Naive thymus-derived CD8-positive, alpha-beta T cell (primary cell): ENCODE measurements at regions not wholly inside any gene's neighbourhood (a gene's known extent, or its start where the extent isn't known, plus 50 kb on each side); places are given as distances from the start of the nearest gene placed in this dataset.

Source experiments
- ATAC-seq, 2 donors: fragments of 150-1000 bp; cut with Tn5 transposase in 1 of 2; sonication (Bioruptor Pico), chemical (Tn5 transposase) in 1 of 2; 1 replicate in 1 of 2; 2 replicates in 1 of 2; pipeline ENCODE4 v1.10.0; 2021; ENCODE audit warnings: mild to moderate bottlenecking in 2 of 2, moderate library complexity in 2 of 2
- POLR2A ChIA-PET: fragments of 350-600 bp; sonication (Branson Sonifier 250); formaldehyde crosslinking; loops from one replicate; lab custom pipeline; 2021; ENCODE audit warnings: antibody characterized with exemption; lab: Charles Lee
- DNase-seq, 10 donors: peaks; one replicate each; pipeline versions ENCODE4 v3.0.0 to v3.0.0-alpha.2; 2020 to 2022
- H3K27ac Mint-ChIP-seq, 10 donors: one replicate each; pipeline ENCODE4 v1.8.0; 2020 to 2022; ENCODE audit warnings: mild to moderate bottlenecking in 10 of 10, mixed read lengths in 10 of 10, moderate library complexity in 4 of 10, inconsistent platforms in 1 of 10
- H3K27me3 Mint-ChIP-seq, 5 donors: one replicate each; pipeline ENCODE4 v1.8.0; 2021 to 2022; ENCODE audit warnings: mixed read lengths in 5 of 5
- H3K36me3 Mint-ChIP-seq, 3 donors: one replicate each; pipeline ENCODE4 v1.8.0; 2020 to 2022; ENCODE audit warnings: mixed read lengths in 3 of 3, mild to moderate bottlenecking in 2 of 3, inconsistent platforms in 1 of 3
- H3K4me1 Mint-ChIP-seq, 4 donors: one replicate each; pipeline ENCODE4 v1.8.0; 2021 to 2022; ENCODE audit warnings: mixed read lengths in 4 of 4
- H3K4me3 Mint-ChIP-seq, 10 donors: one replicate each; pipeline ENCODE4 v1.8.0; 2020 to 2022; ENCODE audit warnings: mild to moderate bottlenecking in 10 of 10, mixed read lengths in 10 of 10, moderate library complexity in 6 of 10, inconsistent platforms in 1 of 10
- H3K9me3 Mint-ChIP-seq, 9 donors: one replicate each; pipeline ENCODE4 v1.8.0; 2020 to 2022; ENCODE audit warnings: mixed read lengths in 9 of 9, mild to moderate bottlenecking in 3 of 9, inconsistent platforms in 1 of 9, moderate library complexity in 1 of 9

DNA sequence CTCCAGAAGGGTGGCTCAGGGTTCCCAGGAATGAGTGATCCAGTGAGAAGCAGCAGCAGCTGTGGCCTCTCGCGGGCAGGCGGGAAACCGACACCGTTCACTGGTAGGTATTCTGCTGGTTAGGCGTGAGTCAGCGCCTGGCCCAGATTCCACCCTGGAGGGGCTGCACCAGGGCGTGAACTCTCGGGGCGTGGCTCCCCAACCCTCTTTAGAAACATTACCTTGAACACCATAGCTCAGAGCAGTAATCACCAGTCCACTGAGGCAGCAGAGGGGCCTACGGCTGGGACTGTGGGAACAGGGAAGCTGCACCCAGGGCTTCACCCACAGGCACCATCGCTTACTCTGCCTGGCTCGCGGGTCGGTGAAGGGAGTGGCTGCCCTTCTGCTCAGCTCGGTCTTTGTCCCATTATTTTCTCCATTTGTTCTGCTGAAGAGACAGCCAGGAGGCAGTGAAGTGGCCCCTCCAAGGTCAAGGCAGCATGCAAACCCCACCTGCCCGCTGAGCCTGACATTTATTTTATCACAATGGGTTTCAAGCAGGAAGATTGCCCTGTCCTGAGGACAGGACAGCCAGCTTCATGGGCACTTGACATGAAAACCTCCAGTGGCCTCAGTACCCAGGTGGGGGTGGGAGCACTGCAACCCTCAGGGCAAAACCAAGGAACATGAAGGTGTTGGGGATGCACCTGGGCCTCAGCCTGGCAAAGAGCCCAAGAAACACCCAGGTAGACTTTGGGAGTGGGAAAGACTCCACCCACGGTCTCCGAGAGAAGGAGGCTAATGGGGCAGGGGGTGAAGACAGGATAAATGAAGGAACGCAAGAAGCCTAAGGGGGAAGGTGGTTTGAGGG, 51.0 kb upstream of the CD93 start:
- DNase-seq: no peak
- H3K4me3 Mint-ChIP-seq: no peak overlapping the region
- POLR2A ChIA-PET: no interaction called here

DNA sequence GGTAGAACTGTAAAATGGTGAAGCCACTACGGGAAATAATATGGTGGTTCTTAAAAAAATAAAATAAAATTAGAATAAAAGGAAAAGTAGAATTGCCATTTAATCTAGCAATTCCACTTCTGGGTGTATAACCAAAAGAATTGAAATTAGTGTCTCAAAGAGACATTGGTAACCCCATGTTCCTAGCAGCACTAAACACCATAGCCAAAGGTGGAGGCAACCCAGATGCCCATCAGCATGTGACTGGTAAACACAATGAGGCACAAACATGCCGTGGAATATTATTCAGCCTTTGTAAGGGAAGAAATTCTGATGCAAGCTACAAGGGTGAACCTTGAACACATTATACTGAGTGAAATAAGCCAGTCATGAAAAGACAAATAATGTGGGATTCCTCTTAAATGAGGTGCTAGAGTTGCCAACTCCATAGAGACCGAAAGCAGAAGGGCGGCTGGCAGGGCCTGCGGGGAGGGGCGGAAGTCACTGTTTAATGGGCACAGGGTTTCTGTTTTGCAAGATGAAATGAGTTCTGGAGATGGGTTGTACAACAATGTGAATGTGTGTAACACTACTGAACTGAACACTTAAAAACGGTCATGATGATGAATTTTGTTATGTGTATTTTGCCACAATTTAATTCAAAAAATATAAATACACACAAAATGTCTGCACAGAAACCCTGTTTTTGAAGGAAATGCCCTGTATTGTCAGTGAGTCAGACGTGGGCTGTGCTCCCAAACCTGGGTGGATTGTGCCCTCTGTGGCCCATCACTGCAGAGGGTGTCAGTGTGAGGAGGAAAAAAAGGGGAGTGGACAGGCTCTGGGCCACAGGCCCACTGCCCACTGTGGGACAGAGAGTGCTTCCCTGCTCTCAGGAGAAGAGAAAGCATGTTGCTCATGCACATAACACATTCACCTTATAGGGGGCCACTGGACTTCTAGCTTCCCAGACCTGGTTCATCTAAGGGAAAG, 49.6 kb upstream of the CD93 start:
- no peaks in the 10 kb centered on the region for H3K36me3 Mint-ChIP-seq
- no peaks in the 10 kb centered on the region for H3K27me3 Mint-ChIP-seq
- POLR2A ChIA-PET: no interaction called here
- no peaks in the 10 kb centered on the region for H3K9me3 Mint-ChIP-seq
- ATAC-seq (no peak), DNase-seq (no peak)
- no peak overlapping the region for H3K4me3 Mint-ChIP-seq
- no peak overlapping the region for H3K27ac Mint-ChIP-seq
- H3K4me1 Mint-ChIP-seq: peaks cover 0 to 1% (median 0%) of the 10 kb centered on the region in 4 donors

More for the DNA sequence above, 51.0 kb upstream of the CD93 start:
- H3K4me1 Mint-ChIP-seq: peaks cover 0 to 9% (median 3%) of the 10 kb centered on the region in 4 donors
- H3K27me3 Mint-ChIP-seq: no peaks in the 10 kb centered on the region
- H3K27ac Mint-ChIP-seq: no peak overlapping the region
- H3K9me3 Mint-ChIP-seq: no peaks in the 10 kb centered on the region
- H3K36me3 Mint-ChIP-seq: no peaks in the 10 kb centered on the region
- ATAC-seq: no peak
